HT1080 (cell line): ENCODE measurements at regions not wholly inside any gene's neighbourhood (a gene's known extent, or its start where the extent isn't known, plus 50 kb on each side); places are given as distances from the start of the nearest gene placed in this dataset.

Source experiments
- DNase-seq: peaks from one replicate; pipeline ENCODE4 v3.0.0-alpha.2; 2015; ENCODE audit warnings: low read depth

GRCh38 chr5:56352808-56353590 lies 119.9 kb upstream of the ANKRD55 start:
- no peak for DNase-seq

GRCh38 chr5:56350597-56351170 lies 117.6 kb upstream of the ANKRD55 start:
- DNase-seq: peak; percentile 96

- DNase-seq: no peak
Observed at GRCh38 chr5:56350011-56350596, 117.0 kb upstream of the ANKRD55 start.

GRCh38 chr5:56349461-56349860 lies 116.3 kb upstream of the ANKRD55 start:
- no peak for DNase-seq

- DNase-seq: peak; percentile 88
Observed at GRCh38 chr5:56346741-56347535, 113.8 kb upstream of the ANKRD55 start.

- peak; percentile 15 for DNase-seq
Observed at GRCh38 chr5:56346044-56346710, 113.0 kb upstream of the ANKRD55 start.

- DNase-seq: no peak
Observed at GRCh38 chr5:56345352-56345751, 112.2 kb upstream of the ANKRD55 start.

- no peak for DNase-seq
Observed at GRCh38 chr5:56344594-56344993, 111.5 kb upstream of the ANKRD55 start.

- DNase-seq: no peak
Observed at GRCh38 chr5:56343988-56344387, 110.9 kb upstream of the ANKRD55 start.

GRCh38 chr5:56342616-56343015 lies 109.5 kb upstream of the ANKRD55 start:
- no peak for DNase-seq

GRCh38 chr5:56340196-56340980 lies 107.3 kb upstream of the ANKRD55 start:
- no peak for DNase-seq

GRCh38 chr5:56339732-56340131 lies 106.6 kb upstream of the ANKRD55 start:
- no peak for DNase-seq

GRCh38 chr5:56337715-56338319 lies 104.7 kb upstream of the ANKRD55 start:
- peak; percentile 33 for DNase-seq

- DNase-seq: no peak
Observed at GRCh38 chr5:56335212-56335611, 102.1 kb upstream of the ANKRD55 start.

GRCh38 chr5:56330806-56331205 lies 97.7 kb upstream of the ANKRD55 start:
- DNase-seq: no peak

- DNase-seq: no peak
Observed at GRCh38 chr5:56330167-56330566, 97.0 kb upstream of the ANKRD55 start.

- DNase-seq: no peak
Observed at GRCh38 chr5:56329652-56330051, 96.5 kb upstream of the ANKRD55 start.

- peak; percentile 70 for DNase-seq
Observed at GRCh38 chr5:56328753-56329560, 95.8 kb upstream of the ANKRD55 start.

- no peak for DNase-seq
Observed at GRCh38 chr5:56327809-56328208, 94.7 kb upstream of the ANKRD55 start.
